Chondrocyte (in vitro differentiated cells): ENCODE measurements at regions not wholly inside any gene's neighbourhood (a gene's known extent, or its start where the extent isn't known, plus 50 kb on each side); places are given as distances from the start of the nearest gene placed in this dataset.

Source experiments
- DNase-seq: peaks from one replicate; pipeline ENCODE4 v3.0.0; 2021; ENCODE audit warnings: mixed read lengths, low spot score
- H3K27ac Mint-ChIP-seq: one replicate; pipeline ENCODE4 v1.8.0; 2021; ENCODE audit warnings: mild to moderate bottlenecking, moderate library complexity, mixed read lengths; ENCODE audit not compliant: unreplicated experiment
- H3K27me3 Mint-ChIP-seq: 2 replicates; pipeline ENCODE4 v1.8.0; 2021; ENCODE audit warnings: low read depth, mixed read lengths
- H3K36me3 Mint-ChIP-seq: 2 replicates; pipeline ENCODE4 v1.8.0; 2021; ENCODE audit warnings: low read depth, mixed read lengths
- H3K4me1 Mint-ChIP-seq: 2 replicates; pipeline ENCODE4 v1.8.0; 2021; ENCODE audit warnings: low read depth, mild to moderate bottlenecking, mixed read lengths
- H3K4me3 Mint-ChIP-seq: one replicate; pipeline ENCODE4 v1.8.0; 2021; ENCODE audit warnings: mild to moderate bottlenecking, moderate library complexity, mixed read lengths; ENCODE audit not compliant: unreplicated experiment
- H3K9me3 Mint-ChIP-seq: 2 replicates; pipeline ENCODE4 v1.8.0; 2021; ENCODE audit warnings: low read depth, mixed read lengths
- TF ChIP-seq, protein P1 (sequence below): fragments of 200-600 bp; sonication (generic); IDR thresholded peaks from 2 replicates; pipeline ENCODE4 v1.5.0; 2021; ENCODE audit warnings: antibody characterized with exemption, mild to moderate bottlenecking, moderate library complexity

- TF ChIP-seq, protein P1, sequence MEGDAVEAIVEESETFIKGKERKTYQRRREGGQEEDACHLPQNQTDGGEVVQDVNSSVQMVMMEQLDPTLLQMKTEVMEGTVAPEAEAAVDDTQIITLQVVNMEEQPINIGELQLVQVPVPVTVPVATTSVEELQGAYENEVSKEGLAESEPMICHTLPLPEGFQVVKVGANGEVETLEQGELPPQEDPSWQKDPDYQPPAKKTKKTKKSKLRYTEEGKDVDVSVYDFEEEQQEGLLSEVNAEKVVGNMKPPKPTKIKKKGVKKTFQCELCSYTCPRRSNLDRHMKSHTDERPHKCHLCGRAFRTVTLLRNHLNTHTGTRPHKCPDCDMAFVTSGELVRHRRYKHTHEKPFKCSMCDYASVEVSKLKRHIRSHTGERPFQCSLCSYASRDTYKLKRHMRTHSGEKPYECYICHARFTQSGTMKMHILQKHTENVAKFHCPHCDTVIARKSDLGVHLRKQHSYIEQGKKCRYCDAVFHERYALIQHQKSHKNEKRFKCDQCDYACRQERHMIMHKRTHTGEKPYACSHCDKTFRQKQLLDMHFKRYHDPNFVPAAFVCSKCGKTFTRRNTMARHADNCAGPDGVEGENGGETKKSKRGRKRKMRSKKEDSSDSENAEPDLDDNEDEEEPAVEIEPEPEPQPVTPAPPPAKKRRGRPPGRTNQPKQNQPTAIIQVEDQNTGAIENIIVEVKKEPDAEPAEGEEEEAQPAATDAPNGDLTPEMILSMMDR, result no peak
- no peak overlapping the region for H3K27ac Mint-ChIP-seq
- no peaks in the 10 kb centered on the region for H3K27me3 Mint-ChIP-seq
- H3K4me3 Mint-ChIP-seq, result no peak overlapping the region
- peaks cover 4% of the 10 kb centered on the region for H3K4me1 Mint-ChIP-seq
- peaks cover 5% of the 10 kb centered on the region for H3K36me3 Mint-ChIP-seq
- DNase-seq, result no peak
- peaks cover 13% of the 10 kb centered on the region for H3K9me3 Mint-ChIP-seq
Measured at GRCh38 chr11:130711193-130711592, 205.1 kb downstream of the SNX19 start.

DNA sequence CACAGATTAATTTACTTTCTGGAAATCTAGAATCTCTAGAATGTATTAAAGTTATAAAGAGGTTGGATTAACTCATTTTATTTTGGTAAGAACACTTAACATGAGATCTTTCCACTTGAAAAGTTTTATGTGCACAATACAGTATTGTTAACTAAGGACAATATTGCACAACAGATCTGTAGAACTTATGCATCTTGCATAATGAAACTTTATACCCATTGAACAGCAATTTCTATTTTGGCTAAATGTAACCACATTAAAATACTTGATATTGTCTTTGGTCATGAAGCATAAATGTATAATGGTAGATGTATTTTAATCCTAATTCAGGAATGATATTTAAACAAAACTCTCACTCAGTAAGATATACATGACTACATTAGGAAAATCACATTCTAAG, 203.8 kb downstream of the SNX19 start:
- Mint-ChIP-seq H3K4me3 (no peak overlapping the region), H3K36me3 (peaks cover 5% of the 10 kb centered on the region), H3K9me3 (peaks cover 13% of the 10 kb centered on the region), H3K27me3 (no peaks in the 10 kb centered on the region), H3K27ac (no peak overlapping the region), H3K4me1 (no peaks in the 10 kb centered on the region)
- no peak for DNase-seq
- TF ChIP-seq, protein P1, result no peak

DNA sequence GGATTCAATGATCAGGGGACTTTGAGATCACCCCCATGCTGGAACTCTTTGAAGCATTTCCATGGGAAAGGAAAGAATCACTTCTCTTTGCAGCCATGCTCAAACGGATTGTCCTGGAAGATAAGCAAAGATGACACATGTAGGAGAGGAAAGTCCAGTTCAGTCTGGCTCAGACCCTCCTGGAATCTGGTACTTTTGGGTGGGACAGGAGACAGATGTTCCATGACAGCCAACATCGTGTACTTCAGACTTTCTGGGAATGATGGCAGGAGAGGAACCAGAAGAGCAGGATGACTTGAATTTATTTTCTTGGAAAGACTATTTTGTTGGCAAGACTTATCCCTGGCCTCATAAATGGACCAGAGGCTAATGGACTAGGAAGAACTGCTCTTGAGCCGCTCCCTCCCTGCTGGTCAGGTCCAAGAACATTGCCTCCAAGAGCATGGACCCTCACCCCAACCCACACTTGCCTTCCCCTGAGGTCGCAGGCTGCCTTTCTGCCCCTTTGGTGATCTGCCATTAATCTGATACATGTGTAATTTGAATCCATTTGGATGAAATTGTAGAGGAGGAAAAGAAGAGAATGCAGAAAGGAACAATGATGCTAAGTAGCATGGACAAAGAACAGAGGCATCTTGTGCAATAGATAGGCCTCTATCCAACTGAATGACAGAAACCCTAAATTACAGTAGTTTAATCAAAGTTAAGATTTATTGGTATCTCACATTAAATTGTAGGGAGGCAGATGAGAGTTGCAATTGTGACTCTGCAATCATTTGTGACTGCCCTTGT, 201.0 kb downstream of the SNX19 start:
- Mint-ChIP-seq H3K27me3 (no peaks in the 10 kb centered on the region), H3K4me3 (no peak overlapping the region), H3K36me3 (no peaks in the 10 kb centered on the region), H3K4me1 (peaks cover 24% of the 10 kb centered on the region), H3K27ac (no peak overlapping the region), H3K9me3 (no peaks in the 10 kb centered on the region)
- TF ChIP-seq, protein P1, result no peak
- no peak for DNase-seq

- TF ChIP-seq, protein P1, result no peak
- DNase-seq, result no peak
- H3K27me3 Mint-ChIP-seq, result no peaks in the 10 kb centered on the region
- H3K27ac Mint-ChIP-seq, result no peak overlapping the region
- H3K4me3 Mint-ChIP-seq, result no peak overlapping the region
- H3K36me3 Mint-ChIP-seq, result no peaks in the 10 kb centered on the region
- H3K9me3 Mint-ChIP-seq, result no peaks in the 10 kb centered on the region
- H3K4me1 Mint-ChIP-seq, result peaks cover 30% of the 10 kb centered on the region
Measured at GRCh38 chr11:130715877-130716220, 200.4 kb downstream of the SNX19 start.

DNA sequence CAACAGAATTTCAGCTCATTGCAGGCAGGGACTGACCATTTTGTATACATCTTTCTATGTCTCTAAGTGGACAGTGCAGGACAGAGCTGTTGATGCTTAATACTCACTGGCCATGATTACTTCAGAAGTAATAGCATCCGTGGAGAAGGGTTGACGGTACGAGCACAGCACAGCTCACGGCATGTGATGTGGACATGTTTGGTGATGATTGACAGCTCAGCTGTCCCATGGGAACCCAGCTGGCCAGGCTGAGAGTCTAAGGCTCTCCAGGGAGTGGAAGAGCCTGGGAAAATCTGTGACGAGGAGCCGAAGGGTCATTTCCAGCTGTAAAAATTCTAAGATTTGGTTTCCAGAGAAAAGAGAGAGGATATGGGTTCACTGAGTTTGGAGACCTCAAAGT, 198.2 kb downstream of the SNX19 start:
- H3K4me3 Mint-ChIP-seq, result peak overlapping the region; percentile 43
- H3K9me3 Mint-ChIP-seq, result no peaks in the 10 kb centered on the region
- no peak for DNase-seq
- TF ChIP-seq, protein P1, result no peak
- H3K36me3 Mint-ChIP-seq, result no peaks in the 10 kb centered on the region
- H3K27ac Mint-ChIP-seq, result peak overlapping the region; percentile 96
- peaks cover 38% of the 10 kb centered on the region for H3K4me1 Mint-ChIP-seq
- H3K27me3 Mint-ChIP-seq, result no peaks in the 10 kb centered on the region
